Bronchial epithelial cell (primary cell): ENCODE measurements at regions not wholly inside any gene's neighbourhood (a gene's known extent, or its start where the extent isn't known, plus 50 kb on each side); places are given as distances from the start of the nearest gene placed in this dataset.

Source experiments
- DNase-seq: peaks from one replicate; pipeline ENCODE4 v3.0.0-alpha.2; 2010; ENCODE audit warnings: low read depth
- FAIRE-seq: peaks from 2 replicates; lab custom pipeline; 2011; peaks lifted over from hg19 to GRCh38; lab: Jason Lieb, UNC
- H3K27me3 ChIP-seq: 2 replicates; pipeline ENCODE4 v1.5.1; 2011; ENCODE audit warnings: low read length; ENCODE audit not compliant: control insufficient read depth, insufficient read depth
- H3K36me3 ChIP-seq: 2 replicates; pipeline ENCODE4 v1.5.1; 2011; ENCODE audit warnings: low read length; ENCODE audit not compliant: control insufficient read depth, insufficient read depth
- H3K4me3 ChIP-seq: 2 replicates; pipeline ENCODE4 v1.5.1; 2011; ENCODE audit warnings: mild to moderate bottlenecking, low read depth, low read length, control low read depth
- CTCF ChIP-seq: IDR thresholded peaks from 2 replicates; pipeline ENCODE4 v1.5.1; 2011; ENCODE audit warnings: mild to moderate bottlenecking, moderate library complexity, low read length, control low read depth, inconsistent platforms; ENCODE audit not compliant: insufficient read depth, severe bottlenecking

- no peak for TF ChIP-seq CTCF
Measured at GRCh38 chr17:79304884-79305283, 230.3 kb downstream of the ENGASE start.

GRCh38 chr17:79303641-79304205, 229.1 kb downstream of the ENGASE start:
- Histone ChIP-seq H3K36me3 (no peaks in the 10 kb centered on the region), H3K4me3 (no peak overlapping the region), H3K27me3 (no peaks in the 10 kb centered on the region)
- no peak for FAIRE-seq
- no peak for DNase-seq
- no peak for TF ChIP-seq CTCF

More at GRCh38 chr17:79304884-79305283, 230.3 kb downstream of the ENGASE start:
- Histone ChIP-seq H3K36me3 (no peaks in the 10 kb centered on the region), H3K4me3 (no peak overlapping the region), H3K27me3 (no peaks in the 10 kb centered on the region)
- DNase-seq (no peak), FAIRE-seq (no peak)

- Histone ChIP-seq H3K27me3 (no peaks in the 10 kb centered on the region), H3K36me3 (no peaks in the 10 kb centered on the region), H3K4me3 (no peak overlapping the region)
- no peak for DNase-seq
- TF ChIP-seq CTCF, result no peak
- FAIRE-seq, result no peak
Measured at GRCh38 chr17:79301469-79301868, 226.8 kb downstream of the ENGASE start.

GRCh38 chr17:79299349-79299748, 224.7 kb downstream of the ENGASE start:
- H3K36me3 ChIP-seq, result no peaks in the 10 kb centered on the region
- no peaks in the 10 kb centered on the region for H3K27me3 ChIP-seq

GRCh38 chr17:79298799-79299198, 224.2 kb downstream of the ENGASE start:
- no peaks in the 10 kb centered on the region for H3K27me3 ChIP-seq
- no peak for TF ChIP-seq CTCF
- no peak overlapping the region for H3K4me3 ChIP-seq
- no peaks in the 10 kb centered on the region for H3K36me3 ChIP-seq
- DNase-seq, result no peak
- no peak for FAIRE-seq

More at GRCh38 chr17:79299349-79299748, 224.7 kb downstream of the ENGASE start:
- DNase-seq (no peak), FAIRE-seq (no peak)
- TF ChIP-seq CTCF, result no peak
- H3K4me3 ChIP-seq, result no peak overlapping the region

- Histone ChIP-seq H3K4me3 (no peak overlapping the region), H3K36me3 (no peaks in the 10 kb centered on the region), H3K27me3 (no peaks in the 10 kb centered on the region)
- no peak for FAIRE-seq
- no peak for DNase-seq
- TF ChIP-seq CTCF, result no peak
Measured at GRCh38 chr17:79296243-79296642, 221.6 kb downstream of the ENGASE start.
